ENCODE measurements at regions not wholly inside any gene's neighbourhood (a gene's known extent, or its start where the extent isn't known, plus 50 kb on each side); places are given as distances from the start of the nearest gene placed in this dataset.

- Histone ChIP-seq H3K4me3 (ENCODE audit: insufficient read depth, low read depth, low read length) (no peak overlapping the region), H3K4me1 (ENCODE audit: control insufficient read depth, insufficient read depth, low read length) (no peaks in the 10 kb centered on the region; the same call in 1 of the 2 replicates), H3K14ac (replicated peaks; ENCODE audit: low read depth, low read length) (no peak overlapping the region), H4K20me1 (ENCODE audit: insufficient read depth, low read length) (no peaks in the 10 kb centered on the region), H3K9me3 (ENCODE audit: control insufficient read depth, insufficient read depth, low read length) (peaks cover 2% of the 10 kb centered on the region; the same call in 1 of the 2 replicates), H3K79me1 (ENCODE audit: low read depth in 1 of 2, low read length in 2 of 2) (no peaks in the 10 kb centered on the region), H3K36me3 (ENCODE audit: control insufficient read depth, insufficient read depth, low read length) (no peaks in the 10 kb centered on the region), H3K4me2 (ENCODE audit: low read depth, low read length) (no peak overlapping the region), H3K9ac (ENCODE audit: low read depth, low read length) (no peak overlapping the region), H3K27me3 (ENCODE audit: control insufficient read depth, insufficient read depth, low read length) (peaks cover 4% of the 10 kb centered on the region), H3K18ac (ENCODE audit: low read depth, low read length) (no peak overlapping the region), H2BK120ac (ENCODE audit: low read depth, low read length) (no peak overlapping the region), H3K56ac (ENCODE audit: extremely low read depth, insufficient read depth, low read length) (no peak overlapping the region), H2BK5ac (ENCODE audit: low read depth, low read length, poor library complexity, severe bottlenecking) (no peak overlapping the region), H2AK5ac (ENCODE audit: low read depth, low read length) (no peak overlapping the region), H4K5ac (ENCODE audit: low read depth, low read length) (no peak overlapping the region), H2AFZ (replicated peaks; ENCODE audit: low read length, poor library complexity) (no peak overlapping the region), H3K4ac (ENCODE audit: low read depth, low read length) (no peak overlapping the region), H2BK20ac (ENCODE audit: low read depth, low read length) (no peak overlapping the region), H4K91ac (ENCODE audit: insufficient read depth, low read depth, low read length) (no peak overlapping the region), H3K9me1 (ENCODE audit: insufficient read depth, low read length) (no peaks in the 10 kb centered on the region), H2BK15ac (ENCODE audit: low read depth, low read length) (no peak overlapping the region), H4K8ac (ENCODE audit: low read depth in 2 of 2, low read length in 2 of 2) (no peak overlapping the region), H3K23ac (ENCODE audit: low read depth, low read length) (no peak overlapping the region), H2AK9ac (replicated peaks; ENCODE audit: low read depth, low read length, poor library complexity) (no peak overlapping the region), H3K27ac (ENCODE audit: insufficient read depth, low read length) (no peak overlapping the region)
- dilution Hi-C loops (cut with HindIII; ENCODE audit: low sequenced_read_pairs, unreplicated experiment): no loop called here
- no TSS peak for BruUV-seq (replicated peaks)
- TF ChIP-seq MAFK (IDR thresholded peaks at IDR 0.05; ENCODE audit: low read depth, low read length): no peak
- TF ChIP-seq CHD1 (IDR thresholded peaks at IDR 0.05; ENCODE audit: low read depth, low read length): no peak
- TF ChIP-seq USF2 (IDR thresholded peaks at IDR 0.05; ENCODE audit: low read depth, low read length): no peak
- no peak for TF ChIP-seq RAD21 (IDR thresholded peaks at IDR 0.05; ENCODE audit: low read length)
- no peak for TF ChIP-seq SMC3 (IDR thresholded peaks at IDR 0.05; ENCODE audit: low read depth, low read length)
- TF ChIP-seq CEBPB (IDR thresholded peaks at IDR 0.05; ENCODE audit: low read depth, low read length): no peak
- no peak for TF ChIP-seq ELK1 (IDR thresholded peaks at IDR 0.05; ENCODE audit: borderline replicate concordance, low read depth, low read length)
- no peak for TF ChIP-seq MXI1 (IDR thresholded peaks at IDR 0.05; ENCODE audit: borderline replicate concordance, low read depth, low read length)
- no peak for TF ChIP-seq NFE2L2 (IDR thresholded peaks at IDR 0.05; ENCODE audit: low read depth, low read length)
- TF ChIP-seq CTCF (conservative IDR thresholded peaks at IDR 0.05; ENCODE audit: low read depth, low read length): no peak
- TF ChIP-seq BHLHE40 (IDR thresholded peaks at IDR 0.05; ENCODE audit: low read depth, low read length): no peak
- TF ChIP-seq RFX5 (IDR thresholded peaks at IDR 0.05; ENCODE audit: low read depth, low read length): no peak
- no peak for TF ChIP-seq FOS (IDR thresholded peaks at IDR 0.05; ENCODE audit: low read depth, low read length)
- no peak for TF ChIP-seq MAZ (IDR thresholded peaks at IDR 0.05; ENCODE audit: borderline replicate concordance, low read depth, low read length)
- no peak for TF ChIP-seq POLR2A (IDR thresholded peaks at IDR 0.05; ENCODE audit: low read depth, low read length)
- no peak for TF ChIP-seq RCOR1 (IDR thresholded peaks at IDR 0.05; ENCODE audit: insufficient replicate concordance, low read length)
- POLR2A ChIA-PET (ENCODE audit: unreplicated experiment): no interaction called here
- intact Hi-C loops (cut with micrococcal nuclease): no loop called here
- ATAC-seq (ENCODE audit: low read depth) (no peak), DNase-seq (no peak)
- CTCF ChIA-PET: no interaction called here
- in situ Hi-C loops (cut with MboI; ENCODE audit: low sequenced_read_pairs): no loop called here
- WGBS, 2 experiments (ENCODE audit: extremely low coverage in 2 of 2, insufficient read length in 1 of 2): no CpG with 5 or more reads among the region's 2 CpGs
Measured at GRCh38 chr3:115508562-115508961, 114.7 kb upstream of the GAP43 start.
